Activated naive CD4-positive, alpha-beta T cell treated with anti-CD3 and anti-CD28 coated beads for 36 hours (primary cell): ENCODE measurements at regions not wholly inside any gene's neighbourhood (a gene's known extent, or its start where the extent isn't known, plus 50 kb on each side); places are given as distances from the start of the nearest gene placed in this dataset.

ENCODE experiments used
- CTCF ChIA-PET: fragments of 350-600 bp; sonication (Branson Sonifier 250); formaldehyde crosslinking; loops from one replicate; lab custom pipeline; 2021; ENCODE audit warnings: antibody characterized with exemption; lab: Charles Lee
- DNase-seq: peaks from one replicate; pipeline ENCODE4 v3.0.0-alpha.2; 2020
- H3K27ac Mint-ChIP-seq: one replicate; pipeline ENCODE4 v1.8.0; 2021; ENCODE audit warnings: mild to moderate bottlenecking, mixed read lengths
- H3K27me3 Mint-ChIP-seq: one replicate; pipeline ENCODE4 v1.8.0; 2021; ENCODE audit warnings: low read depth, mixed read lengths
- H3K36me3 Mint-ChIP-seq: one replicate; pipeline ENCODE4 v1.8.0; 2021; ENCODE audit warnings: low read depth, mixed read lengths
- H3K4me1 Mint-ChIP-seq: one replicate; pipeline ENCODE4 v1.8.0; 2021; ENCODE audit warnings: low read depth, mixed read lengths
- H3K4me3 Mint-ChIP-seq: one replicate; pipeline ENCODE4 v1.8.0; 2021; ENCODE audit warnings: mild to moderate bottlenecking, moderate library complexity, mixed read lengths
- H3K9me3 Mint-ChIP-seq: one replicate; pipeline ENCODE4 v1.8.0; 2021; ENCODE audit warnings: mixed read lengths
- intact Hi-C: fragments of 100-400 bp; cut with micrococcal nuclease; formaldehyde crosslinking; loops from one replicate; pipeline ENCODE4 v1.15.1; 2023

GRCh38 chr1:187891993-187892682 lies 1063.4 kb downstream of the PLA2G4A start:
- no peak overlapping the region for H3K27ac Mint-ChIP-seq
- H3K9me3 Mint-ChIP-seq: peaks cover 4% of the 10 kb centered on the region
- H3K27me3 Mint-ChIP-seq: peaks cover 1% of the 10 kb centered on the region
- no peak for DNase-seq
- H3K4me1 Mint-ChIP-seq: no peaks in the 10 kb centered on the region
- CTCF ChIA-PET: no interaction called here
- no peak overlapping the region for H3K4me3 Mint-ChIP-seq
- H3K36me3 Mint-ChIP-seq: no peaks in the 10 kb centered on the region
- intact Hi-C loops: no loop called here

- no peak for DNase-seq
- H3K4me1 Mint-ChIP-seq: no peaks in the 10 kb centered on the region
- no peak overlapping the region for H3K4me3 Mint-ChIP-seq
- H3K36me3 Mint-ChIP-seq: no peaks in the 10 kb centered on the region
- intact Hi-C loops: no loop called here
- peaks cover 1% of the 10 kb centered on the region for H3K27me3 Mint-ChIP-seq
- H3K9me3 Mint-ChIP-seq: peaks cover 4% of the 10 kb centered on the region
- CTCF ChIA-PET: no interaction called here
- H3K27ac Mint-ChIP-seq: no peak overlapping the region
Measured at GRCh38 chr1:187892683-187893039, 1063.9 kb downstream of the PLA2G4A start.

DNA sequence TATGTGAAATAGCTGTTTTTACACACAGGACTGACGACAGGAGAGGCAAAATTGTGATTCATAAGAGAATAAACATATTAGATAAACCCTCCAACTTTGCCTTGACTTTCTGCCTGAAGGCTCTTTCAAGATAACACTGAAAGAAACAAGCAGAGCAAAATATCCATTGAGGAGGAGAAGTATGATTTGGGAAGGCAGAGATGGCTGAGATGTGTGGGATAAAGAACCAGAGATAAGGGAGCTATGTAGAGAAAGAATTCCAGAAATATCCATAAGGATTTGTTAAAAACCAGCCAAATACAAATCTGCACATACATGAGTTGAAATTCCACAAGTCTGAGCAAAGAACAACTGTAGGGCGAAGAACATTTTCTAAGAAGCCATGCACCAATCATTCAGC lies 1064.7 kb downstream of the PLA2G4A start:
- DNase-seq: no peak
- Mint-ChIP-seq H3K4me1 (no peaks in the 10 kb centered on the region), H3K27me3 (peaks cover 1% of the 10 kb centered on the region), H3K9me3 (peaks cover 4% of the 10 kb centered on the region), H3K4me3 (no peak overlapping the region), H3K36me3 (no peaks in the 10 kb centered on the region), H3K27ac (no peak overlapping the region)
- intact Hi-C loops: no loop called here
- CTCF ChIA-PET: interaction anchor here (0.6 kb wide), 1 partner anchor 17 kb away, joined by 4 read pairs; no protein-coding TSS in a partner anchor

- no peak for DNase-seq
- Mint-ChIP-seq H3K4me3 (no peak overlapping the region), H3K27me3 (peaks cover 1% of the 10 kb centered on the region), H3K9me3 (peaks cover 4% of the 10 kb centered on the region), H3K36me3 (no peaks in the 10 kb centered on the region), H3K27ac (no peak overlapping the region), H3K4me1 (no peaks in the 10 kb centered on the region)
- intact Hi-C loops: no loop called here
- CTCF ChIA-PET: interaction anchor here (0.6 kb wide), 1 partner anchor 16 kb away, joined by 4 read pairs; no protein-coding TSS in a partner anchor
Measured at GRCh38 chr1:187894349-187894748, 1065.6 kb downstream of the PLA2G4A start.

DNA sequence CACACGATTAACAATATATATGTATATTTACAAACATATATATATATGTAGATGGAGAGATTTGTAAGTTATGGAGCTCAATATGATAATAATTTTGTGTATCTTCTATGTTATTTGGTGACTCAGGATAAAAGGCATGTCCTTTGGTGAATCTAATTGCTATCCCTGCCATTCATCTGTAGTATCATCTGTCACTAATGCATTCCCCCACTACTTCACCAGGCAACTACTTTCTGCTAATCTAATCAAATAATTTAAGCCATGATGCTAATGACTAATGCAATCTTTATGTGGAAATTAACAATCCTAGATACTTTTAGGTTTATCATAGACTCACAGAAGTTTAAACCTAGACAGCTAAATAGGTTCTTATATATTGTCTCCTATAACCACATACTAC lies 1074.5 kb downstream of the PLA2G4A start:
- Mint-ChIP-seq H3K4me3 (no peak overlapping the region), H3K27me3 (no peaks in the 10 kb centered on the region), H3K4me1 (no peaks in the 10 kb centered on the region), H3K9me3 (peaks cover 3% of the 10 kb centered on the region), H3K27ac (no peak overlapping the region), H3K36me3 (no peaks in the 10 kb centered on the region)
- intact Hi-C loops: no loop called here
- DNase-seq: no peak
- CTCF ChIA-PET: interaction anchor here (0.7 kb wide), 1 partner anchor 301 kb away, joined by 3 read pairs; no protein-coding TSS in a partner anchor

GRCh38 chr1:187909382-187909781 lies 1080.6 kb downstream of the PLA2G4A start:
- no peaks in the 10 kb centered on the region for H3K36me3 Mint-ChIP-seq
- CTCF ChIA-PET: no interaction called here
- H3K4me1 Mint-ChIP-seq: no peaks in the 10 kb centered on the region
- no peak overlapping the region for H3K27ac Mint-ChIP-seq
- no peaks in the 10 kb centered on the region for H3K9me3 Mint-ChIP-seq
- no peak for DNase-seq
- no peak overlapping the region for H3K4me3 Mint-ChIP-seq
- no peaks in the 10 kb centered on the region for H3K27me3 Mint-ChIP-seq
- intact Hi-C loops: no loop called here

DNA sequence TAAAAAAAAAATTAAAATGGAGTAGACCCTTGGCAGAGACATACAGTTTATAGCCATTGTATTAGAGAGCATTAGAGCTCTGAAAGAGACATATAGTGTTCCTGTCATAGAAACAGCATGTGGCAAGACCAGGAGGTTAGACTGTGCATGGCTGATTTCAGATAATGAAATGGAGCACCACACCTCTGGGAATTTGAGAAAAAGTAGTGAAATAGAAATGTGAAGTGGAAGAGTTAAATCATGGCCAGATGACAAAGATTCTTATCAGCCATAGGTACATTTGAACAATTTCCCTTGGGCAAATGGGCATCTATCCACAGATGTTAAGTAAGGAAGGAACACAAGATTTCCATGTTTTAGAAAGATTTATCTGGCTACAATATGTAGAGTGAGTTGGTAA lies 1083.1 kb downstream of the PLA2G4A start:
- H3K4me1 Mint-ChIP-seq: no peaks in the 10 kb centered on the region
- no peak overlapping the region for H3K27ac Mint-ChIP-seq
- no peaks in the 10 kb centered on the region for H3K36me3 Mint-ChIP-seq
- no peaks in the 10 kb centered on the region for H3K27me3 Mint-ChIP-seq
- H3K4me3 Mint-ChIP-seq: no peak overlapping the region
- CTCF ChIA-PET: no interaction called here
- intact Hi-C loops: no loop called here
- H3K9me3 Mint-ChIP-seq: peaks cover 3% of the 10 kb centered on the region
- DNase-seq: no peak

DNA sequence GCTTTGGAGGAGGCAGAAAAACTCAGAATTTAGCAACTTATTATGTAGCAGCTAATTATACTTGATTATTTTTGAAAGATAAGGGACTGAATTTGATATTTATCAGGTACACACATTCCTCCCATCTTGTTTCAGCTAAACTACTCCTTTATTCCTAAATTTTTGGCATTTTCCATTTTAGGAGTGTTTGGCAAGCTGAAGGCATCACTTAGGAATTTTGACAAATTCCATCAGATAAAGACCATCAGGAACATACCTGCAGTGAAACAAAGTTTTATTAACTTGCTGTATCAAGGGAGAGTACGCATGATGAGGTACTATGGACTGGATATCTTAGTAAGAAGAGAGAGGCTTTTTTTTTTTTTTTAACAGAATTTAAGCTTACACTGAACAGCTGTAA lies 1092.2 kb downstream of the PLA2G4A start:
- no peak overlapping the region for H3K27ac Mint-ChIP-seq
- no peak for DNase-seq
- intact Hi-C loops: no loop called here
- no peaks in the 10 kb centered on the region for H3K36me3 Mint-ChIP-seq
- CTCF ChIA-PET: no interaction called here
- H3K4me3 Mint-ChIP-seq: no peak overlapping the region
- H3K27me3 Mint-ChIP-seq: no peaks in the 10 kb centered on the region
- peaks cover 3% of the 10 kb centered on the region for H3K9me3 Mint-ChIP-seq
- no peaks in the 10 kb centered on the region for H3K4me1 Mint-ChIP-seq

- no peak for DNase-seq
- no peak overlapping the region for H3K4me3 Mint-ChIP-seq
- H3K36me3 Mint-ChIP-seq: no peaks in the 10 kb centered on the region
- CTCF ChIA-PET: no interaction called here
- intact Hi-C loops: no loop called here
- H3K9me3 Mint-ChIP-seq: peaks cover 2% of the 10 kb centered on the region
- H3K4me1 Mint-ChIP-seq: no peaks in the 10 kb centered on the region
- no peak overlapping the region for H3K27ac Mint-ChIP-seq
- no peaks in the 10 kb centered on the region for H3K27me3 Mint-ChIP-seq
Measured at GRCh38 chr1:187921426-187921825, 1092.7 kb downstream of the PLA2G4A start.

- no peak overlapping the region for H3K4me3 Mint-ChIP-seq
- no peaks in the 10 kb centered on the region for H3K4me1 Mint-ChIP-seq
- H3K9me3 Mint-ChIP-seq: no peaks in the 10 kb centered on the region
- CTCF ChIA-PET: no interaction called here
- intact Hi-C loops: no loop called here
- no peaks in the 10 kb centered on the region for H3K36me3 Mint-ChIP-seq
- H3K27ac Mint-ChIP-seq: no peak overlapping the region
- DNase-seq: no peak
- no peaks in the 10 kb centered on the region for H3K27me3 Mint-ChIP-seq
Measured at GRCh38 chr1:187922255-187922654, 1093.5 kb downstream of the PLA2G4A start.

DNA sequence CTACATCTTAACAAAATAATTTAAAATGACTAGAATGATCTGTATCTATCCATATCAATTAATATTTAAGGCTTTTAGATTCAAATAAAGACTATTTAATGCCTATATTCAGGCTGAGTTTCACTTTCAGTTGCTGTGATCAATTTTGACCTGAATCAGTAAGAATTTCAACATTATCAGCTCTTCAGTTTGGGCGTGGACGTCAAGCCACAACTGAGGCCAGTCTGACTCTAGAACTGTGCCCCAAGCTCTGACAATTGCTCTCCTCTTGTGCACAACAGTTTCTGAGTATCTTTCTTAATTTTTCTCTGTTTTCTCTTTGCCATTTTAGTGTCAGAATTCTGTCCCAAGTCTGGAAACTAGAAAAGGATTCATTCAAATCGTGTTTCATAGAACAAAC lies 1095.5 kb downstream of the PLA2G4A start:
- no peak overlapping the region for H3K4me3 Mint-ChIP-seq
- no peaks in the 10 kb centered on the region for H3K36me3 Mint-ChIP-seq
- H3K4me1 Mint-ChIP-seq: no peaks in the 10 kb centered on the region
- CTCF ChIA-PET: no interaction called here
- no peak for DNase-seq
- no peaks in the 10 kb centered on the region for H3K27me3 Mint-ChIP-seq
- no peak overlapping the region for H3K27ac Mint-ChIP-seq
- intact Hi-C loops: no loop called here
- H3K9me3 Mint-ChIP-seq: no peaks in the 10 kb centered on the region

- H3K27ac Mint-ChIP-seq: no peak overlapping the region
- intact Hi-C loops: no loop called here
- H3K4me3 Mint-ChIP-seq: no peak overlapping the region
- no peaks in the 10 kb centered on the region for H3K9me3 Mint-ChIP-seq
- no peaks in the 10 kb centered on the region for H3K4me1 Mint-ChIP-seq
- DNase-seq: no peak
- H3K27me3 Mint-ChIP-seq: no peaks in the 10 kb centered on the region
- CTCF ChIA-PET: interaction anchor here (0.6 kb wide), 1 partner anchor 288 kb away, joined by 3 read pairs; no protein-coding TSS in a partner anchor
- H3K36me3 Mint-ChIP-seq: no peaks in the 10 kb centered on the region
Measured at GRCh38 chr1:187928288-187928687, 1099.5 kb downstream of the PLA2G4A start.

DNA sequence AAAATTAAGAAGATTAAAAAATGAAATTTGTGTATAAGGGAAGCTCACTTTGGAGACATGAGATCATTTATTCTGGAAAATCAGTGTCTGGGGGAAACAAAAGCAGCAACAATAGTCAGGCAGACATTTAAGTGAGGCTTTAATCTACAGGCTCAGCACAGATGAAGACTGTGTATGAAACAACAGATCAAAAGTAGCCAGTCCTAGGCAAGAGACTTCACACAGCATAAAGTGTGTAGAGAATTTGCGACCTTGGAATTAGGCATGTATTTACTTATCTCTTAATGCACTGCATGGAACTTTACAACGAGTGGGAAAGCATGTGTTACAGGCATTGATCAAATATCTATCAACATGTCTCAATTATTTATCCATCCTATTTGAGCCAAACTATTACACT lies 1099.9 kb downstream of the PLA2G4A start:
- H3K4me1 Mint-ChIP-seq: no peaks in the 10 kb centered on the region
- CTCF ChIA-PET: interaction anchor here (0.6 kb wide), 1 partner anchor 287 kb away, joined by 3 read pairs; no protein-coding TSS in a partner anchor
- no peak overlapping the region for H3K4me3 Mint-ChIP-seq
- H3K36me3 Mint-ChIP-seq: no peaks in the 10 kb centered on the region
- intact Hi-C loops: no loop called here
- H3K27me3 Mint-ChIP-seq: no peaks in the 10 kb centered on the region
- no peak overlapping the region for H3K27ac Mint-ChIP-seq
- H3K9me3 Mint-ChIP-seq: no peaks in the 10 kb centered on the region
- no peak for DNase-seq
